HG03135 (cell line): ENCODE measurements at regions not wholly inside any gene's neighbourhood (a gene's known extent, or its start where the extent isn't known, plus 50 kb on each side); places are given as distances from the start of the nearest gene placed in this dataset.
"Not testable (repeated sequence)": the region's sequence is repeated elsewhere in the genome, so short reads cannot be mapped to it uniquely, and the experiment has no call there.

Experiments used
- ATAC-seq: cut with Tn5 transposase; IDR thresholded peaks from one replicate; pipeline ENCODE4 v1.9.1; 2021; ENCODE audit warnings: mild to moderate bottlenecking, moderate library complexity; ENCODE audit not compliant: unreplicated experiment

DNA sequence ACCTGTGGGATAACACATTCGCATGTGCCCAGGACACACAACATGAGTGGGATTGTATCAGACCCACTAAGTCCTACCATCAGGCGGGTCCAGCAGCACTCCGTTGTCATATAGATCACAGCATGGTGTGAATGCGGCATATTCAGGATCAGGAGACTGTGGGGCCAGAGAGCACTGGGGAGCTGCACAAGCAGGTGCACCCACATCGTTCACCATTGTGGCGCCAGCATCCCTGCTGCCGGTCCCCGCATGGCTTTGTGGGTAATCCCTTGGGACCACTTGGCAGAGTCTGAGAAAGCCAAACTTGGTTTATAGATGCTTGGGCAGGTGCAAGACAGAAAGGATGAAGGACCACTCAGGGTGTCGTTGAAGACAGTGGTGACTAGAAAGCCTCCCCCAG lies 201.6 kb upstream of the B3GAT1 start:
- ATAC-seq = no peak

- ATAC-seq = no peak
Measured at GRCh38 chr11:134612140-134613030, 200.3 kb upstream of the B3GAT1 start.

GRCh38 chr11:134611537-134611936 lies 199.5 kb upstream of the B3GAT1 start:
- no peak for ATAC-seq

- ATAC-seq = no peak
Measured at GRCh38 chr11:134610116-134610910, 198.3 kb upstream of the B3GAT1 start.

DNA sequence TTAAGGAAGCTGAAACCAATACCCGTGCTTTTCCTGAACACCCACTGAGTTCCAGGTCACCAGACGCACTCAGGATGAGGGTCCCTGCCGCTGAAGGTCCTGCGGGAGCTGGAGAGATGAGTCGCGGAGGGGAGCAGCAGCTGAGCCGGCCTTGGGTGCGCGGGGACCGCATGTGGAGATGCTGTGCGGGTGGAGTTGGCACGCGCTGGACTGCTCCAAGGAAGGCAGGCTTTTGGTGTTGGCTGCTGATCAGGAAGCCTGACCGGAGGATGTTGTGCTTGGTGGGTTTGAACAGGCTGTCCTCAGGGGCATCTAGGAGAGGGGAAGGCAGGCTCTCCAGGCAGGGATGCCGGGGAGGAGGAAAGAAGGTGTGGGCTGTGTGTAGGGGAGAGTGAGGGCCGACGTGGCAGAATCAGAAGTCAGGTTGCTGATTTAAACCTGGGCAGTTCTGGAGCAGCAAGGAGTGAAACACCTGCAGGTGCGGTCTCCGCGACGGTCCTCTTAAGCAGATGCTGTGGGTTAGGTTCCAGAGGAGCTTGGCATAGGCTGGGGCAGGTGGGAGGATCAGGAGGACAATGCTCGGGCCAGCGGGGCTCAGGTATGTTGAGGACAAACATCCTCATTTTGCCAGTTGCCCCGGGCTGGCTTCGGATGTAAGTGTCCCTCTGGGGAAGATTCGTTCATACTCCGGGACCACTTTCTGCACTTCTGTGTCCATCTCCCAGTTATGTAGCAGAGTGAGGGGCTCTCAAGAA lies 197.5 kb upstream of the B3GAT1 start:
- ATAC-seq = no peak

- ATAC-seq = no peak
Measured at GRCh38 chr11:134607963-134608750, 196.1 kb upstream of the B3GAT1 start.

- no peak for ATAC-seq
Measured at GRCh38 chr11:134606251-134606650, 194.2 kb upstream of the B3GAT1 start.

DNA sequence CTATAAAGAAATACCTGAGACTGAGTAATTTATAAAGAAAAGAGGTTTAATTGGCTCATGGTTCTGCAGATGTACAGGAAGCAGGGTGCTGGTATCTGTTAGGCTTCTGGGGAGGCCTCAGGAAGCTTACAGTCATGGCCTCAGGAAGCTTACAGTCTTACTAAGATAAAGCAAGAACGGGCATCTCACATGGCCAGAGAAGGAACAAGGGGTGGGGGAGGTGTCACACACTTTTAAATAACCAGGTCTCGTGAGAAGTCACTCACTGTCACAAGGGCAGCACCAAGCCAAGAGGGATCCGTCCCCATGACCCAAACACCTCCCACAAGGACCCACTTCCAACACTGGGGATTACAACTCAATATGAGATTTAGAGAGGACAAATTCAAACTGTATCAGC lies 192.8 kb upstream of the B3GAT1 start:
- ATAC-seq = no peak

DNA sequence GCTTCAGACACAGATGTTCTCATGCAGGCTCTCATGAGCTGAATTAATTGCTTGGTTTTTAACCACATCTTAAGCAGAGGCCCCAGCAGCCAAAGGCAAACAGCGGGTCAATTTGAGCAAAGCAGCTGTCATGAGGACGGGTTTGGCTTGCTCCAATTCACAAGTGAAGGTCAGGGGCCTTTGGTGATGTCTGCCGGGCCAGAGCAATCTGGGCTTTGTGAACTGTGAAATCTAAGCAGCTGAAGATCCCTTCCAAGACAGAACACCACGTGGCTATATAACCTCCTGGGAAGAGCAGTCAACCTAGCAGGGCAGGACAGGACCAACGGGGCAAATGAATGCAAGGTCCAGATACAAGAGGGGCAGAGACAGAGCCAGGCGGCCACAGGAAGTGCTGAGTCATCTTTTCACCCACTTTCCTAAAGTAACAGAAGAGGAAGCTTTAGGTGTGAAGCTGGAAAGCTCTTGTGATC lies 187.3 kb upstream of the B3GAT1 start:
- ATAC-seq = no peak

- no peak for ATAC-seq
Measured at GRCh38 chr11:134598368-134598767, 186.3 kb upstream of the B3GAT1 start.

GRCh38 chr11:134597452-134597851 lies 185.4 kb upstream of the B3GAT1 start:
- ATAC-seq = no peak

DNA sequence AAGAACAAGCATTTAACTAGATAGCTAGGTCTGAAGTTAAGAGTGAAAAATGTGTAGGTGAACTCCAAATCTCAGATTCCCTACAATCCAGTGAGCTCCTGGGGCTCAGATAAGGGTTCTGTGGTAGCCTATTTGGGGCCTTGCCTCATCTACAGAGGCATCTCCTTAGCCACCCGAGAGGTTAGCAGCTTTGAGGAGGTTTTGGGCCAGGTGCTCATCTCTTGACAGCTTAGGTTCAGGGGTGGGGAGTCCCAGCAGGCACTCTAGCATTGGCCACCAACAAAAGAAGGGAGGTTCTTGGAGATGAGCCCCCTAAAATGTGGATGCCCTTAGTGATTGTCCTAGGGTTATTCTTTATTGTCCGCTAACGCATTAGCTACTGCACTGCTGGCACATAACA lies 184.4 kb upstream of the B3GAT1 start:
- no peak for ATAC-seq

GRCh38 chr11:134592391-134592990 lies 180.4 kb upstream of the B3GAT1 start:
- no peak for ATAC-seq

- ATAC-seq = no peak
Measured at GRCh38 chr11:134591338-134591737, 179.3 kb upstream of the B3GAT1 start.

GRCh38 chr11:134589129-134589528 lies 177.1 kb upstream of the B3GAT1 start:
- no peak for ATAC-seq

DNA sequence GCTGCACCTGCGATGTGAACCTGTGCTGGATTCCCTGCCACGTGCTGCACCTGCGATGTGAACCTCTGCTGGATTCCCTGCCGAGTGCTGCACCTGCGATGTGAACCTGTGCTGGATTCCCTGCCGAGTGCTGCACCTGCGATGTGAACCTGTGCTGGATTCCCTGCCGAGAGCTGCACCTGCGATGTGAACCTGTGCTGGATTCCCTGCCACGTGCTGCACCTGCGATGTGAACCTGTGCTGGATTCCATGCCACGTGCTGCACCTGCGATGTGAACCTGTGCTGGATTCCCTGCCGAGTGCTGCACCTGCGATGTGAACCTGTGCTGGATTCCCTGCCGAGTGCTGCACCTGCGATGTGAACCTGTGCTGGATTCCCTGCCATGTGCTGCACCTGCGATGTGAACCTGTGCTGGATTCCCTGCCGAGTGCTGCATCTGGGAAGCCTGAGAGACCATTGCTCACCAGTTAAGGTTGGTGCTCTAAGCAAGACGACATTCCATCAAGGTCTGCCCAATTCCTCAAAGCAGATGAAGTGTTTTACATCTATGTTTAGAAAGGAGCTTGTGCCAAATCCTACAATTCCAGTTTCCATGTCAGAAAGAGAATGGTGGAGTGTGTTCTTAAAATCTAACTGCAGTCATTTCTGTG lies 176.5 kb upstream of the B3GAT1 start:
- not testable (repeated sequence) for ATAC-seq

GRCh38 chr11:134587345-134587744 lies 175.3 kb upstream of the B3GAT1 start:
- ATAC-seq = no peak

DNA sequence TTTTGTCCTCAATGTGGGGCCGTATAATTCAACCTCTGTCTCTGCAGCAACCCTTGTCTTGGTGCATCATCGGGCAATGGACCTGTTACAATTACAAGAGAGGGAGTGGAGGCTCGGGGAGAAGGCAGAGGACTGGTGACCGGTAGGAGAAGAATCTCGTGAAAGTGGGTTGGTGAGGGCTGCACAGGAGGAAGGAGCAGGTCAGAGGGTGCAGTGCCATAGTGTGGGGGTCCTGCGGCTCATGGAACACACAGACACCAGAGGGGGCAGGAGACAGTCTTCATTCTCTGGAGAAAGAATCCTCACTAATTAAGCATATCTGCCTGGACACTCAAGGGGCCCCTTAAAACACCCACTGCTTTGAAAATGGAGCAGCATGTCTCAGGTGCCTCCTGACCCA lies 174.7 kb upstream of the B3GAT1 start:
- no peak for ATAC-seq
